ENCODE measurements at regions not wholly inside any gene's neighbourhood (a gene's known extent, or its start where the extent isn't known, plus 50 kb on each side); places are given as distances from the start of the nearest gene placed in this dataset.
A peak's percentile ranks its signal among the peaks of the same experiment; 100 is the strongest.

DNA sequence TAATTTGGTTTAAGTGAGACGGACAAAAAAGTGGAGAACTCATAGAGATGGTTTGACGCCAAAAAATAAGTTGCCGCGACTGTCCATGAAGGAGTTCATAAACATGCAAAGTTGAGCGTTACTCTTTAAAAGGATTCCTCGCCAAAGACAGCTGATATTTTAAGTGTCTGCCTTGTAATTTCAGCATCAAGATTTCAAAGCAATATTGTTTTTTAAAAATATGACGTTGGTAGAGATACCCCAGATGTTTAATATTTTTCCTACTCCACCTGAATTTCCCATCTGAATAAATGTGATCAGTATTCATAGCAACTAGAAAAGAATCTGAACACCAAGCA is 155.0 kb downstream of the TUSC7 start:
- Histone ChIP-seq H3K4me2 (peak overlapping the region; percentile 71), H2AFZ (no peak overlapping the region; the same call in 1 of the 2 replicates), H3F3A (replicated peaks; ENCODE audit: low read depth) (no peaks in the 10 kb centered on the region), H3K27me3 (ENCODE audit: insufficient read depth) (no peaks in the 10 kb centered on the region), H3K79me2 (replicated peaks; ENCODE audit: insufficient read depth) (no peaks in the 10 kb centered on the region), H3K9me2 (ENCODE audit: insufficient read depth) (0 out of 2 replicates have a peak, but pooled peaks cover 3% of the 10 kb centered on the region), H3K36me3 (ENCODE audit: insufficient read depth) (no peaks in the 10 kb centered on the region), H3K4me1 (ENCODE audit: insufficient read depth) (peaks cover 25% of the 10 kb centered on the region), H4K20me1 (replicated peaks; ENCODE audit: insufficient read depth) (no peaks in the 10 kb centered on the region), H3K4me3 (peak overlapping the region; percentile 49), H3K27ac (ENCODE audit: low read depth) (no peak overlapping the region)
- no peak for DNase-seq (ENCODE audit: low spot score)
- Mint-ChIP-seq H3K27me3 (ENCODE audit: insufficient read depth, low read depth, poor library complexity) (no peaks in the 10 kb centered on the region), H3K36me3 (ENCODE audit: low read depth) (no peaks in the 10 kb centered on the region), H3K4me3 (no peak overlapping the region), H3K9me3 (no peaks in the 10 kb centered on the region), H3K27ac (no peak overlapping the region), H3K4me1 (peaks cover 11% of the 10 kb centered on the region)
- TF ChIP-seq ZNF114 (CRISPR knock-in tag; IDR thresholded peaks at IDR 0.05): no peak
- no peak for TF ChIP-seq JUNB (IDR thresholded peaks at IDR 0.05; ENCODE audit: unreplicated experiment)
- no peak for TF ChIP-seq ZNF462 (CRISPR knock-in tag; IDR thresholded peaks at IDR 0.05)
- TF ChIP-seq EZH2phosphoT487 (IDR thresholded peaks at IDR 0.05; ENCODE audit: unreplicated experiment): no peak
- no peak for TF ChIP-seq ZNF331 (CRISPR knock-in tag; IDR thresholded peaks at IDR 0.05; ENCODE audit: low read depth)
- no peak for TF ChIP-seq POLR2AphosphoS5 (IDR thresholded peaks at IDR 0.05; ENCODE audit: low read depth)
- TF ChIP-seq, protein P1, sequence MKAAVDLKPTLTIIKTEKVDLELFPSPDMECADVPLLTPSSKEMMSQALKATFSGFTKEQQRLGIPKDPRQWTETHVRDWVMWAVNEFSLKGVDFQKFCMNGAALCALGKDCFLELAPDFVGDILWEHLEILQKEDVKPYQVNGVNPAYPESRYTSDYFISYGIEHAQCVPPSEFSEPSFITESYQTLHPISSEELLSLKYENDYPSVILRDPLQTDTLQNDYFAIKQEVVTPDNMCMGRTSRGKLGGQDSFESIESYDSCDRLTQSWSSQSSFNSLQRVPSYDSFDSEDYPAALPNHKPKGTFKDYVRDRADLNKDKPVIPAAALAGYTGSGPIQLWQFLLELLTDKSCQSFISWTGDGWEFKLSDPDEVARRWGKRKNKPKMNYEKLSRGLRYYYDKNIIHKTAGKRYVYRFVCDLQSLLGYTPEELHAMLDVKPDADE (IDR thresholded peaks at IDR 0.05): no peak
- TF ChIP-seq NANOG (IDR thresholded peaks at IDR 0.05; ENCODE audit: borderline replicate concordance): no peak
- TF ChIP-seq STAT1 (IDR thresholded peaks at IDR 0.05; ENCODE audit: unreplicated experiment): no peak
- TF ChIP-seq, protein P2, sequence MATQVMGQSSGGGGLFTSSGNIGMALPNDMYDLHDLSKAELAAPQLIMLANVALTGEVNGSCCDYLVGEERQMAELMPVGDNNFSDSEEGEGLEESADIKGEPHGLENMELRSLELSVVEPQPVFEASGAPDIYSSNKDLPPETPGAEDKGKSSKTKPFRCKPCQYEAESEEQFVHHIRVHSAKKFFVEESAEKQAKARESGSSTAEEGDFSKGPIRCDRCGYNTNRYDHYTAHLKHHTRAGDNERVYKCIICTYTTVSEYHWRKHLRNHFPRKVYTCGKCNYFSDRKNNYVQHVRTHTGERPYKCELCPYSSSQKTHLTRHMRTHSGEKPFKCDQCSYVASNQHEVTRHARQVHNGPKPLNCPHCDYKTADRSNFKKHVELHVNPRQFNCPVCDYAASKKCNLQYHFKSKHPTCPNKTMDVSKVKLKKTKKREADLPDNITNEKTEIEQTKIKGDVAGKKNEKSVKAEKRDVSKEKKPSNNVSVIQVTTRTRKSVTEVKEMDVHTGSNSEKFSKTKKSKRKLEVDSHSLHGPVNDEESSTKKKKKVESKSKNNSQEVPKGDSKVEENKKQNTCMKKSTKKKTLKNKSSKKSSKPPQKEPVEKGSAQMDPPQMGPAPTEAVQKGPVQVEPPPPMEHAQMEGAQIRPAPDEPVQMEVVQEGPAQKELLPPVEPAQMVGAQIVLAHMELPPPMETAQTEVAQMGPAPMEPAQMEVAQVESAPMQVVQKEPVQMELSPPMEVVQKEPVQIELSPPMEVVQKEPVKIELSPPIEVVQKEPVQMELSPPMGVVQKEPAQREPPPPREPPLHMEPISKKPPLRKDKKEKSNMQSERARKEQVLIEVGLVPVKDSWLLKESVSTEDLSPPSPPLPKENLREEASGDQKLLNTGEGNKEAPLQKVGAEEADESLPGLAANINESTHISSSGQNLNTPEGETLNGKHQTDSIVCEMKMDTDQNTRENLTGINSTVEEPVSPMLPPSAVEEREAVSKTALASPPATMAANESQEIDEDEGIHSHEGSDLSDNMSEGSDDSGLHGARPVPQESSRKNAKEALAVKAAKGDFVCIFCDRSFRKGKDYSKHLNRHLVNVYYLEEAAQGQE (IDR thresholded peaks at IDR 0.05; ENCODE audit: unreplicated experiment): no peak
- no peak for TF ChIP-seq EZH2 (IDR thresholded peaks at IDR 0.05; ENCODE audit: low read depth, unreplicated experiment)
- no peak for ATAC-seq

Measured in GM23338 (cell line).